HG03558 (cell line): ENCODE measurements at regions not wholly inside any gene's neighbourhood (a gene's known extent, or its start where the extent isn't known, plus 50 kb on each side); places are given as distances from the start of the nearest gene placed in this dataset.

Experiments used
- ATAC-seq: cut with Tn5 transposase; IDR thresholded peaks from one replicate; pipeline ENCODE4 v1.9.1; 2021; ENCODE audit warnings: moderate number of reproducible peaks; ENCODE audit not compliant: unreplicated experiment; ENCODE audit errors: extremely low read depth

DNA sequence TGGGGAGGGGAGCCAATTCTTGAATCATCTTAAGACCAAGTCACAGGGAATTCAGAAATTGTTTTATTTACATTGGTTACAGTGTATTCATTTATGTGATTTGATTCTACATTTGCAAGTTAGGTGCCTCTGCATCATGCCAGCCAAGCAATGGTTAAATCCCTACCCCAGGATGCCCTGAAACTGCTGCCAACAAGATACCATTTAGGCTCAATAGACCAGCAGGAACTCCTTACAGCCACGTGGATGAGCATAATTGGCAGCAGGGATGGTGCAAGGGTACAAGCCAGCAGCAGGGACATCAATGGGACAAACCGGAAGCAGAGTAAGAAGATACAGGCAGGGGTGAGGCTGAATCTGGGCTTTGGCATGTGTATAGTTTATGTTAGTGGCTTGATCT is 72.4 kb upstream of the NBEA start:
- ATAC-seq = no peak

DNA sequence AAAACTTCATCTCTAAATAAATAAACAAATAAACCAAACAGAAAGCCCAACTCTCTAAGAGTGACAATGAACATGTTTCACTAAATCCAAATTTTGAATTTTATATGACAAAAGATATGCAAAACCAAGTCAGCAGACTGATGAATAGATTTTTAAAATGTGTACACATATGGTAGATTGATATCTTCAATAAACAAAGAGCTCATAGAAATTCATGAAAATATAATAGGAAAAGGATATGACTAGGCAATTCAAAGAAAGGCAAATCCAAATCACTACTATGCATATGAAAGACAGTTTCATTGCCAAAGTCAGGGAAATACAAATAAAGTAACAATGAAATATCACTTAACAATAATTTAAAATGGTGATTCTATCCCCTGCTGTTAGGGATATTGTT is 63.7 kb upstream of the NBEA start:
- no peak for ATAC-seq

DNA sequence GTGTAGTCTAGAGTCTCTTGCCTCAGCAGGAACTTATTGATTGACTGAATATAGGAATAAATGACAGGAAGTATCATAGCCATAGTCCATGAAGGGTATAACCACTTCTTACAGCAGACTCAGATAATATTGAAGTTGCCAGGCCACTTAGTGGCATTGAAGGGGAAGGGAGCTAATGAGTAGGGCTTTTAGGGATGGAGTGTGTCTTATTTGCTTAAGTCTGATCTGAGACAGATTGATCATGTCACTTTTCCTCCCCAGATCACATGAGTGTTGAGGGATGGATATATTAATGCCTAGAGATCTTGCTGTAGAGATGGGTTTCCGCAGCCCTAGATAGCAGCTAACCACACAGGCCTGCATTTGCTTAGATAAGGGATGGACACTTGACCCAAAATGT is 62.2 kb upstream of the NBEA start:
- ATAC-seq = no peak

DNA sequence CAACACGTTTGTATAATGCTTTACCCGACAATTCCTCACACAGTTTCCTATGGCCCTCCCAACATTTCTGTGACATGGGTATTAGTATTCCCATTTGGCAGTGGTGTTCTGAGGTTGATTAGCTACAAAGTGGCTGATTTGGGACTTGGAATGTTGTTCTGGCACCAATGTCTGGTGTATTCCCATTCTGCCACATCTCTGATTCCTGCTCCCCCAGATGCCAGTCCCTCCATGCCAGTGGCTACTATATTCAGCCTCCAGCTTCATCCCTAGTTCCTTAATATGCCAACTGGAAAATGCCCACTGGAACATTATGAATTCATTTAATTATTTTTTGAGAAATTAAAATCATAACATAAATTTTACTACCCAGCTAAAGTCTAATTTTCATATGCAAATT is 60.6 kb upstream of the NBEA start:
- no peak for ATAC-seq

DNA sequence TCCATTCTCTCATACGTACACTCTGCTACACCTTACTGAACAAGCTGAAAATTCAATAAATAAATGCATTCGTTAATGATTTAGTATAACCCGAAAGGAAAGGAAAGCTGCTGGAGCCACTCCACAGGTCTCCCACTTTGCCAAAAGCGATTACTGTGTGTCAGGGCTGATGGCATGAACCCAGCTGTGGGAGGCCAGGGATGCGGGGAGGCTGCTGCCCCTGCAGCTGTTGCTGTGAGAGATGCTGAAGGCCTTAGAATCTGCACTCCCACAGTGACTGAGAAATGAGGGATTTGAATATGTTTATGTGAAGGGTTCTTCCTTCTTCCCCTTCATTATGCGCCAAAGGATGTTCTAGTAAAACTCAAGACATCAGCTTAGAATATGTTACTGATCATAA is 58.7 kb upstream of the NBEA start:
- ATAC-seq = no peak

DNA sequence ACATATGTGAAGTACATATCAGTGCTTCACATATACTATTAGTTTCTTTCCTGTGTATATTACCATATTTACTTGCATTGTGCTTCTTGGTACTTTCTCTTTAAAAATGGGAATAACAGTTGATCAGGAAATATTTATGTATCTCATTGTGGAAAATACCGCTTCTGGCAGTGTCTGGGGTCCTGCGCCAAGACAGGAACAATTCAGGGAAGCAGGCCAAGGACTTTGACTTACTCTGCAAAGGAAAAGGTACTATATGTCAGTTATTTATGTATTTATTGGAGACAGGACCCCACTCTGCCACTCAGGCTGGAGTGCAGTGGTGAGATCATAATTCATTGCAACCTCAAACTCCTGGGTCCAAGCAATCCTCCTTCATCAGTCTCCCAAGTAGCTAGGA is 57.7 kb upstream of the NBEA start:
- ATAC-seq = no peak

DNA sequence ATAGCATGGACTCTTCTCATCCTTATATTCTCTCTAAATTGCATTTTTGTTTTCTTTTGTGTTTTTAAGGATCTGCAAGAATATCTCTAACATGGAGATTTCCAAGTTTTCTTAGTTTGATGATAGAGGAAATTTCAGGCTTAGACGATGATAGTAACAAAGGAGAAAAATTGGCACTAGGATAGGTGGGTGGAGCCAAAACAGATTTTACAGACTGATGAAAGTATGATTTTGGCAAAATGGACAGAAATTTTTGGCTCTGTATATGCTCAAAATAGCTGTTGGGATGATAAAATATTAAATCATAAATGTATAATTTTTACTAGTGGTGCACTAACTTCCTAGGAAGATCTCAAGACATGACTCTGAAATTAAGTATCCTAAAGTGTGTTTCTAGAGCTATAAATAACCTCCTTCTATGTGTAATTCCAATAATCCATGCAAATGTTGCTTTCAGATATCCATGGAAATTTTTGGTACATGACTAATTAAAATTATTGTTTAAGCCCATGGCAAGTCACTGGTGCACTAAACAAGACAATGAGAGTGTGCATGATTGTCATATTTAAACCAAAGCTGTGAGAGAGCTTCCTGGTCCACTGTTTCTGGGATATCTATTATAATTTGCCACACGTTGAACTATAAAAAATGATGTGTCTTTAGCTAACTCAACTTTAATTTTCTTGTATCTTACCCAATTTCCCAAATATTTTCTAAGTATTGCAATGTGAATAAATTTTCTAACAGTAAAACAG is 55.8 kb upstream of the NBEA start:
- ATAC-seq = no peak

DNA sequence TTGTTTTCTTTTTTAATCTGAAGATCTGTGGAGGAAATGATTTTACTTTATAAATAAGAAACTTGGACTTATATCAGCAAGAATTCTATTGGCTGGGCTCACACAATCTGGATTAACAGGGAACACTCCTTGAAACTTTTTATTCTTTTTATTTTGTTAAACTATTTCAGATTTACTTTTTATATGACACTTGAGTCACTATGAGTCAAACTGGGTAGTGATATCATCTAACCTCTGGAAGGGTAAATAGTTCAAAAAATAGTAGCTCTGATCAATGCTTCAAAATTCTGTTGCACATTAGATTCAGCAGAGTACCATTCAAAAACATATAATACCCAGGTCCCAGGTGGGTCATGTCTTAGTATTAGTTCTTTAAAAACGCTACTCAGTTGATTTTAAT is 55.1 kb upstream of the NBEA start:
- ATAC-seq = no peak
